OCI-LY7 (cell line): ENCODE measurements at regions not wholly inside any gene's neighbourhood (a gene's known extent, or its start where the extent isn't known, plus 50 kb on each side); places are given as distances from the start of the nearest gene placed in this dataset.

Experiments
- BruUV-seq: library from RNA; stranded (reverse); fragments of 400-500 nt; replicated peaks from 2 replicates; lab custom pipeline; 2021; lab: Mats Ljungman, UMichigan
- CTCF ChIA-PET: fragments of 300-600 bp; sonication (Branson Sonifier 250); formaldehyde crosslinking; loops from one replicate; lab custom pipeline; 2022; ENCODE audit warnings: antibody characterized with exemption; ENCODE audit not compliant: unreplicated experiment; lab: Charles Lee
- POLR2A ChIA-PET: fragments of 300-600 bp; sonication (Branson Sonifier 250); formaldehyde crosslinking; loops from one replicate; lab custom pipeline; 2022; ENCODE audit warnings: antibody characterized with exemption; lab: Charles Lee
- DNase-seq: peaks from one replicate; pipeline ENCODE4 v3.0.0-alpha.2; 2015; ENCODE audit warnings: low spot score
- H2AFZ ChIP-seq: fragments of 200-600 bp; sonication (generic), shearing (Covaris generic); 2 replicates; pipeline ENCODE4 v1.6.1; 2014; ENCODE audit warnings: mild to moderate bottlenecking, antibody characterized with exemption, low read length, moderate library complexity
- H3K27ac ChIP-seq: fragments of 200-600 bp; sonication (generic); 2 replicates; pipeline ENCODE4 v1.5.1; 2014; ENCODE audit warnings: mixed run types, low read depth, mild to moderate bottlenecking, moderate library complexity, low read length, inconsistent platforms; ENCODE audit not compliant: poor library complexity, severe bottlenecking
- H3K36me3 ChIP-seq: fragments of 200-600 bp; sonication (generic); 2 replicates; pipeline ENCODE4 v1.6.1; 2014; ENCODE audit warnings: mild to moderate bottlenecking, antibody characterized with exemption, low read length, moderate library complexity, mixed read lengths; ENCODE audit not compliant: insufficient read depth
- H3K4me1 ChIP-seq: fragments of 200-600 bp; sonication (generic); 2 replicates; pipeline ENCODE4 v1.5.1; 2014; ENCODE audit warnings: mild to moderate bottlenecking, low read length; ENCODE audit not compliant: insufficient read depth, poor library complexity, severe bottlenecking
- H3K4me2 ChIP-seq: fragments of 200-600 bp; sonication (generic); 2 replicates; pipeline ENCODE4 v1.6.1; 2014; ENCODE audit warnings: mild to moderate bottlenecking, low read length
- H3K4me3 ChIP-seq: fragments of 200-600 bp; sonication (generic); 2 replicates; pipeline ENCODE4 v1.5.1; 2014; ENCODE audit warnings: mild to moderate bottlenecking, low read depth, low read length; ENCODE audit not compliant: poor library complexity, severe bottlenecking
- H3K79me2 ChIP-seq: fragments of 200-600 bp; sonication (generic); 2 replicates; pipeline ENCODE4 v1.6.1; 2016; ENCODE audit warnings: low read depth, mild to moderate bottlenecking, low read length, moderate library complexity, mixed read lengths; ENCODE audit not compliant: insufficient read depth
- H3K9me2 ChIP-seq: fragments of 200-600 bp; sonication (generic); 2 replicates; pipeline ENCODE4 v1.6.1; 2016; ENCODE audit warnings: mild to moderate bottlenecking, low read length, mixed read lengths; ENCODE audit not compliant: insufficient read depth
- H3K9me3 ChIP-seq: fragments of 200-600 bp; sonication (generic); 2 replicates; pipeline ENCODE4 v1.6.1; 2014; ENCODE audit warnings: mild to moderate bottlenecking, mixed run types, low read length, mixed read lengths
- H4K20me1 ChIP-seq: fragments of 200-600 bp; sonication (generic); 2 replicates; pipeline ENCODE4 v1.6.1; 2014; ENCODE audit warnings: mild to moderate bottlenecking, antibody characterized with exemption, low read length, moderate library complexity, mixed read lengths; ENCODE audit not compliant: insufficient read depth
- CTCF ChIP-seq: fragments of 200-600 bp; sonication (generic); conservative IDR thresholded peaks from 2 replicates; pipeline ENCODE4 v1.5.1; 2014; ENCODE audit warnings: mild to moderate bottlenecking, antibody characterized with exemption, low read length, moderate library complexity, mixed read lengths
- EZH2phosphoT487 ChIP-seq: fragments of 200-600 bp; sonication (generic); IDR thresholded peaks from 2 replicates; pipeline ENCODE4 v1.6.1; 2018; ENCODE audit warnings: low read depth, borderline replicate concordance, mild to moderate bottlenecking, mixed run types, antibody characterized with exemption, low read length, moderate library complexity, mixed read lengths
- intact Hi-C: fragments of 100-400 bp; cut with micrococcal nuclease; formaldehyde crosslinking; loops from one replicate; pipeline ENCODE4 v1.10.0; 2022; ENCODE audit not compliant: unreplicated experiment

GRCh38 chr1:14486401-14487201, 111.9 kb upstream of the KAZN start:
- BruUV-seq = no TSS peak
- Histone ChIP-seq H3K9me2 (no peaks in the 10 kb centered on the region), H4K20me1 (no peaks in the 10 kb centered on the region), H3K4me2 (no peak overlapping the region), H3K36me3 (no peaks in the 10 kb centered on the region), H3K27ac (no peak overlapping the region), H2AFZ (no peak overlapping the region), H3K4me3 (no peak overlapping the region), H3K4me1 (no peaks in the 10 kb centered on the region), H3K9me3 (no peaks in the 10 kb centered on the region), H3K79me2 (no peaks in the 10 kb centered on the region)
- no peak for TF ChIP-seq CTCF
- TF ChIP-seq EZH2phosphoT487 = no peak
- ChIA-PET POLR2A (interaction anchor here (0.7 kb wide), 1 partner anchor 40 kb away, joined by 7 read pairs; no protein-coding TSS in a partner anchor), CTCF (interaction anchor here (0.9 kb wide), 1 partner anchor 20 kb away, joined by 3 read pairs; no protein-coding TSS in a partner anchor)
- intact Hi-C loops = no loop called here
- no peak for DNase-seq

GRCh38 chr1:14487671-14488070, 110.8 kb upstream of the KAZN start:
- no TSS peak for BruUV-seq
- CTCF ChIA-PET = interaction anchor here (0.9 kb wide), 1 partner anchor 21 kb away, joined by 3 read pairs; no protein-coding TSS in a partner anchor
- no peaks in the 10 kb centered on the region for H3K79me2 ChIP-seq
- no peak overlapping the region for H3K4me3 ChIP-seq
- H3K4me2 ChIP-seq = no peak overlapping the region
- POLR2A ChIA-PET = no interaction called here
- no peaks in the 10 kb centered on the region for H4K20me1 ChIP-seq
- H3K4me1 ChIP-seq = no peaks in the 10 kb centered on the region
- TF ChIP-seq EZH2phosphoT487 (no peak), CTCF (no peak)
- no peak overlapping the region for H2AFZ ChIP-seq
- H3K36me3 ChIP-seq = no peaks in the 10 kb centered on the region
- H3K9me2 ChIP-seq = no peaks in the 10 kb centered on the region
- H3K9me3 ChIP-seq = no peaks in the 10 kb centered on the region
- DNase-seq = no peak
- no peak overlapping the region for H3K27ac ChIP-seq
- intact Hi-C loops = no loop called here

- POLR2A ChIA-PET = no interaction called here
- H4K20me1 ChIP-seq = no peaks in the 10 kb centered on the region
- intact Hi-C loops = no loop called here
- no peaks in the 10 kb centered on the region for H3K4me1 ChIP-seq
- no peak overlapping the region for H3K27ac ChIP-seq
- TF ChIP-seq EZH2phosphoT487 = no peak
- no peak for TF ChIP-seq CTCF
- no peak for DNase-seq
- no peaks in the 10 kb centered on the region for H3K79me2 ChIP-seq
- CTCF ChIA-PET = no interaction called here
- BruUV-seq = no TSS peak
- H3K9me3 ChIP-seq = no peaks in the 10 kb centered on the region
- no peaks in the 10 kb centered on the region for H3K36me3 ChIP-seq
- H3K9me2 ChIP-seq = no peaks in the 10 kb centered on the region
- H3K4me2 ChIP-seq = no peak overlapping the region
- no peak overlapping the region for H2AFZ ChIP-seq
- H3K4me3 ChIP-seq = no peak overlapping the region
Measured at GRCh38 chr1:14494911-14495310, 103.6 kb upstream of the KAZN start.
